ENCODE measurements at regions not wholly inside any gene's neighbourhood (a gene's known extent, or its start where the extent isn't known, plus 50 kb on each side); places are given as distances from the start of the nearest gene placed in this dataset.

GRCh38 chr10:3236644-3237404 lies 64.2 kb upstream of the PITRM1 start:
- no peak for DNase-seq
- Histone ChIP-seq H3K36me3 (no peaks in the 10 kb centered on the region), H3K4me3 (no peak overlapping the region), H3K27me3 (no peaks in the 10 kb centered on the region), H3K27ac (no peak overlapping the region), H3K9ac (ENCODE audit: low read depth in 2 of 2, low read length in 2 of 2) (no peak overlapping the region), H3K4me1 (peaks cover 3% of the 10 kb centered on the region), H3K9me3 (no peaks in the 10 kb centered on the region)
- intact Hi-C loops (cut with DNase I), result loop anchor here (10.0 kb wide), 3 partner anchors 1268 to 1528 kb away; no protein-coding TSS in a partner anchor
- TF ChIP-seq, protein P1, sequence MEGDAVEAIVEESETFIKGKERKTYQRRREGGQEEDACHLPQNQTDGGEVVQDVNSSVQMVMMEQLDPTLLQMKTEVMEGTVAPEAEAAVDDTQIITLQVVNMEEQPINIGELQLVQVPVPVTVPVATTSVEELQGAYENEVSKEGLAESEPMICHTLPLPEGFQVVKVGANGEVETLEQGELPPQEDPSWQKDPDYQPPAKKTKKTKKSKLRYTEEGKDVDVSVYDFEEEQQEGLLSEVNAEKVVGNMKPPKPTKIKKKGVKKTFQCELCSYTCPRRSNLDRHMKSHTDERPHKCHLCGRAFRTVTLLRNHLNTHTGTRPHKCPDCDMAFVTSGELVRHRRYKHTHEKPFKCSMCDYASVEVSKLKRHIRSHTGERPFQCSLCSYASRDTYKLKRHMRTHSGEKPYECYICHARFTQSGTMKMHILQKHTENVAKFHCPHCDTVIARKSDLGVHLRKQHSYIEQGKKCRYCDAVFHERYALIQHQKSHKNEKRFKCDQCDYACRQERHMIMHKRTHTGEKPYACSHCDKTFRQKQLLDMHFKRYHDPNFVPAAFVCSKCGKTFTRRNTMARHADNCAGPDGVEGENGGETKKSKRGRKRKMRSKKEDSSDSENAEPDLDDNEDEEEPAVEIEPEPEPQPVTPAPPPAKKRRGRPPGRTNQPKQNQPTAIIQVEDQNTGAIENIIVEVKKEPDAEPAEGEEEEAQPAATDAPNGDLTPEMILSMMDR (IDR thresholded peaks at IDR 0.05), result no peak

DNA sequence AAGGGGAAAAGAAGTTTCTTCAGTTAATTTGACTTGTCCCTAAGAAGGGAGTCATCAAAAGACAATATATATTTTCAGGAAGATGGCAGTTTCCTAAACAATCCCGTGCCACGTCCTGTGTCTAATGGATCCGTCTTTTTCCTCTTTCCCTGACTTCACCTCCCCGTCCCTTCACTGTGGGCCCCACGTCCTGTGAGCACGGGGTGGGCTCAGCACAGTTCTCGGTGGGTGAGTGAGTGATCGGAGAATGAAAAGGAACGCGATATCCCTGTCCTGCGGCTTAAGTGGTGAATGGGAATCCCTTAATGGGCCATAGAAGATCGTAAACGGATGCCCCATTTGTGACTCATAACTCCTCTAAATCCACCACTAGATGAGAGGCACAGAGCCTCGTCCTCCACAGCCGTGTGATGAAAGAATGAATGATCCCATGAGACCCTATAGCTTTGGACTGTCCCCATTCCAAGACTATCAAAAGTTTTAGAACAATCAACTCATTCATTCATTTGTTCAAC lies 63.5 kb upstream of the PITRM1 start:
- H3K27me3 ChIP-seq, result no peaks in the 10 kb centered on the region
- DNase-seq, result no peak
- H3K9me3 ChIP-seq, result no peaks in the 10 kb centered on the region
- no peak overlapping the region for H3K4me3 ChIP-seq
- intact Hi-C loops (cut with DNase I), result loop anchor here (10.0 kb wide), 3 partner anchors 1269 to 1529 kb away; no protein-coding TSS in a partner anchor
- H3K4me1 ChIP-seq, result peaks cover 3% of the 10 kb centered on the region
- H3K36me3 ChIP-seq, result no peaks in the 10 kb centered on the region
- no peak overlapping the region for H3K9ac ChIP-seq (ENCODE audit: low read depth in 2 of 2, low read length in 2 of 2)
- TF ChIP-seq, protein P1 (IDR thresholded peaks at IDR 0.05), result no peak
- no peak overlapping the region for H3K27ac ChIP-seq

GRCh38 chr10:3235395-3235794 lies 62.8 kb upstream of the PITRM1 start:
- Histone ChIP-seq H3K27me3 (no peaks in the 10 kb centered on the region), H3K9me3 (no peaks in the 10 kb centered on the region), H3K36me3 (no peaks in the 10 kb centered on the region), H3K9ac (ENCODE audit: low read depth in 2 of 2, low read length in 2 of 2) (no peak overlapping the region), H3K4me3 (no peak overlapping the region), H3K4me1 (peaks cover 3% of the 10 kb centered on the region), H3K27ac (no peak overlapping the region)
- TF ChIP-seq, protein P1 (IDR thresholded peaks at IDR 0.05), result no peak
- intact Hi-C loops (cut with DNase I), result loop anchor here (10.0 kb wide), 3 partner anchors 1269 to 1529 kb away; no protein-coding TSS in a partner anchor
- no peak for DNase-seq

DNA sequence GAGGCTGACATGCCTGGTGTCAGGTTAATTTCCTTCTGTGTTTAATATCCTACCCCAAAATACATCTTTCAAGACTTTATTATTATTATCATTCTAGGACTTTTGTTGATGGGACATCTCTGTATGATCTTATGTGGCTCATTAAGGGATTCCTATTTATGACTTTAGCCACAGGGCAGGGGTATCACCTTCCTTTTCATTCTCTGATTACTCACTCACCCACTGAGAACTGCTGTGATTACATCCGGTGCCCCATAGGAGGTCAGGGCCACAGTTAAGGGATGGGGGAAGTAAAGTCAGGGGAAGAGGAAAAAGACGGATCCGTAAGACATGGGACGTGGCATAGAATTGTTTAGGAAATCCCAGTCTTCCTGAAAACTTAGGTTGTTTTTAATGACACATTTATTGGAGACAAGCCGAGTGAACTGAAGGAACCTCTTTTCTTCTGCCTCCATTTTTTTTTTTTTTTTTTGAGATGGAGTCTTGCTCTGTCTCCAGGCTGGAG lies 61.0 kb upstream of the PITRM1 start:
- Histone ChIP-seq H3K27me3 (no peaks in the 10 kb centered on the region), H3K9me3 (no peaks in the 10 kb centered on the region), H3K4me1 (no peaks in the 10 kb centered on the region), H3K9ac (ENCODE audit: low read depth in 2 of 2, low read length in 2 of 2) (no peak overlapping the region), H3K36me3 (no peaks in the 10 kb centered on the region), H3K4me3 (no peak overlapping the region), H3K27ac (no peak overlapping the region)
- DNase-seq, result no peak
- TF ChIP-seq, protein P1 (IDR thresholded peaks at IDR 0.05), result no peak
- intact Hi-C loops (cut with DNase I), result loop anchor here (10.0 kb wide), 3 partner anchors 1271 to 1531 kb away; no protein-coding TSS in a partner anchor

DNA sequence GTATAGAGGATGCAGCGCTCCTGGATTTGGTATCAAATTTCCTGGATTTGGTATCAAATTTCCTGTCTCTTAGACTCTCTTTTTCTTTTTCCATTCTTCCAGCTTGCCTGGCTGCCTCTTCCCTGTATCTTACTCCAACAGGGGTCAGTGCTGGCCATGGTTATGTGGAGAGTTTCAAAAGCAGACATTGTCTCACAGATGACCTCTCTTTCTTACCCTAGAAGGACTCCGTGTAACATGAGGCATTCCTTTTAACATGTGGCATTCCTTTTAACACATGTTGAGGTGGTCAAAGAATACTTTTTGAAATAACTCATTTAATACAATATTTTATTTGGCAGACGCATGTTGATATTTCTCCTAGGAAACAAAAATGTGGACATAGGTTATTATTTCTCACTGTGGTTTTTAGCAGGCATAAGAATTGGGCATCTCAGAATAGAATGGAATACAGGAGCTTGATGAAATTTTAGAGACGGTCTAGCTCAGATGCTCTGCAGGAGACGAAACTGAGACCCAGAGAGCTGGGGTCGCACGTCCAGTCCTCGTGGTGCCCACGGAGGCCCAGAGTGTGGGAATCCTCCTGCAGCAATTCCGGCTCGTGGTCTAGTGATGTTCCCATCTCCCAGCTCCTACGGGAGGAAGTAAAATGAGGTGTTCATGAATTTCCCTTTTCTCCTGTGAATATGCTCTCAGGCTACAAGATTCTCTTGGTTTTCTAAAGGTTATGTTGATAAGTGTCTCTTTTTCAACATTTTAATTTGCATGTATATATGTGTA lies 59.6 kb upstream of the PITRM1 start:
- no peak overlapping the region for H3K9ac ChIP-seq (ENCODE audit: low read depth in 2 of 2, low read length in 2 of 2)
- H3K4me1 ChIP-seq, result no peaks in the 10 kb centered on the region
- no peaks in the 10 kb centered on the region for H3K36me3 ChIP-seq
- TF ChIP-seq, protein P1 (IDR thresholded peaks at IDR 0.05), result no peak
- no peak overlapping the region for H3K4me3 ChIP-seq
- H3K9me3 ChIP-seq, result no peaks in the 10 kb centered on the region
- H3K27me3 ChIP-seq, result no peaks in the 10 kb centered on the region
- DNase-seq, result no peak
- H3K27ac ChIP-seq, result no peak overlapping the region
- intact Hi-C loops (cut with DNase I), result loop anchor here (10.0 kb wide), 3 partner anchors 1273 to 1533 kb away; no protein-coding TSS in a partner anchor
